ENCODE measurements at regions not wholly inside any gene's neighbourhood (a gene's known extent, or its start where the extent isn't known, plus 50 kb on each side); places are given as distances from the start of the nearest gene placed in this dataset.

DNA sequence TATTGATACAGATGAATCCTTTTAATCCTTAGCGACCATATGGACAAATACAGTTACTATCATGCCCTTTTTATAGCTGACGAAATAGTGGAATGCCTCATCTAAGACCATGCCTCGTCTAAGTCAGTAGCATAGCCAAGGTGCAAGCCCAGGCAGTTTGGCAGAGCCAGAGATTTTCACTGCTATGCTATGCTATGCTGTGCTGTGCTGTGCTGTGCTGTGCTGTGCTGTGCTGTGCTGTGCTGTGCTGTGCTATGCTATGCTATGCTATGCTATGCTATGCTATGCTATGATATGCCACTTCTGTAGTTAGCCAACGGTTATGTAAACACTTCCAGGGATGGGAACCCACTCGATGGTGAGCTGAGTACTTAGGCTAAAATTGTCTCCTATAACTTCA, 91.6 kb upstream of the MAP4K3 start:
- TF ChIP-seq, protein P1, sequence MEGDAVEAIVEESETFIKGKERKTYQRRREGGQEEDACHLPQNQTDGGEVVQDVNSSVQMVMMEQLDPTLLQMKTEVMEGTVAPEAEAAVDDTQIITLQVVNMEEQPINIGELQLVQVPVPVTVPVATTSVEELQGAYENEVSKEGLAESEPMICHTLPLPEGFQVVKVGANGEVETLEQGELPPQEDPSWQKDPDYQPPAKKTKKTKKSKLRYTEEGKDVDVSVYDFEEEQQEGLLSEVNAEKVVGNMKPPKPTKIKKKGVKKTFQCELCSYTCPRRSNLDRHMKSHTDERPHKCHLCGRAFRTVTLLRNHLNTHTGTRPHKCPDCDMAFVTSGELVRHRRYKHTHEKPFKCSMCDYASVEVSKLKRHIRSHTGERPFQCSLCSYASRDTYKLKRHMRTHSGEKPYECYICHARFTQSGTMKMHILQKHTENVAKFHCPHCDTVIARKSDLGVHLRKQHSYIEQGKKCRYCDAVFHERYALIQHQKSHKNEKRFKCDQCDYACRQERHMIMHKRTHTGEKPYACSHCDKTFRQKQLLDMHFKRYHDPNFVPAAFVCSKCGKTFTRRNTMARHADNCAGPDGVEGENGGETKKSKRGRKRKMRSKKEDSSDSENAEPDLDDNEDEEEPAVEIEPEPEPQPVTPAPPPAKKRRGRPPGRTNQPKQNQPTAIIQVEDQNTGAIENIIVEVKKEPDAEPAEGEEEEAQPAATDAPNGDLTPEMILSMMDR (IDR thresholded peaks at IDR 0.05; ENCODE audit: low read length) = no peak
- TF ChIP-seq EZH2 (optimal IDR thresholded peaks at IDR 0.05; ENCODE audit: low read depth, low read length) (no peak), EZH2phosphoT487 (IDR thresholded peaks at IDR 0.05; ENCODE audit: low read length) (no peak)
